NT2/D1 (cell line): ENCODE measurements at regions not wholly inside any gene's neighbourhood (a gene's known extent, or its start where the extent isn't known, plus 50 kb on each side); places are given as distances from the start of the nearest gene placed in this dataset.

ENCODE experiments used
- SUZ12 ChIP-seq: IDR thresholded peaks from 2 replicates; pipeline ENCODE4 v1.6.1; 2011; ENCODE audit not compliant: insufficient read length, insufficient read depth; ENCODE audit errors: extremely low read depth
- YY1 ChIP-seq: IDR thresholded peaks from 2 replicates; pipeline ENCODE4 v1.6.1; 2011; ENCODE audit not compliant: insufficient read length, insufficient read depth
- ZNF274 ChIP-seq: IDR thresholded peaks from 2 replicates; pipeline ENCODE4 v1.6.1; 2011; ENCODE audit warnings: mild to moderate bottlenecking, low read depth, low read length

- no peak for TF ChIP-seq ZNF274
- no peak for TF ChIP-seq YY1
- TF ChIP-seq SUZ12 = no peak
These were observed 510.4 kb upstream of the ARGLU1 start for GRCh38 chr13:107078229-107078765.
